RWPE1 (cell line): ENCODE measurements at regions not wholly inside any gene's neighbourhood (a gene's known extent, or its start where the extent isn't known, plus 50 kb on each side); places are given as distances from the start of the nearest gene placed in this dataset.

ENCODE experiments used
- CTCF ChIA-PET: fragments of 350-600 bp; sonication (Branson Sonifier 250); formaldehyde crosslinking; extraction: SDS; loops from one replicate; lab custom pipeline; 2021; lab: Yijun Ruan, JAX
- POLR2A ChIA-PET: fragments of 400-600 bp; formaldehyde crosslinking; extraction: SDS; loops from one replicate; lab custom pipeline; 2020; ENCODE audit warnings: antibody characterized with exemption; ENCODE audit not compliant: low non-redundant PET; lab: Yijun Ruan, JAX
- DNase-seq: peaks from one replicate; pipeline ENCODE4 v3.0.0; 2012; ENCODE audit warnings: low spot score
- H3K27ac ChIP-seq: fragments of 450-650 bp; 2 replicates; pipeline ENCODE4 v1.5.1; 2017
- CTCF ChIP-seq: fragments of 450-650 bp; conservative IDR thresholded peaks from 2 replicates; pipeline ENCODE4 v1.5.1; 2017; ENCODE audit warnings: low read depth, mild to moderate bottlenecking

- DNase-seq, result no peak
- ChIA-PET POLR2A (no interaction called here), CTCF (interaction anchor here (0.6 kb wide), 1 partner anchor 982 kb away, joined by 3 read pairs; no protein-coding TSS in a partner anchor)
- no peak overlapping the region for H3K27ac ChIP-seq
- TF ChIP-seq CTCF, result no peak
These were observed 85.9 kb upstream of the MOCS1 start for GRCh38 chr6:40020166-40020565.

- CTCF ChIA-PET, result no interaction called here
- no peak for TF ChIP-seq CTCF
- DNase-seq, result no peak
- H3K27ac ChIP-seq, result no peak overlapping the region
- POLR2A ChIA-PET, result no interaction called here
These were observed 81.3 kb upstream of the MOCS1 start for GRCh38 chr6:40015530-40015929.

GRCh38 chr6:40011844-40012243 lies 77.6 kb upstream of the MOCS1 start:
- DNase-seq, result no peak
- no peak for TF ChIP-seq CTCF
- no peak overlapping the region for H3K27ac ChIP-seq
- POLR2A ChIA-PET, result no interaction called here
- CTCF ChIA-PET, result interaction anchor here (0.9 kb wide), 1 partner anchor 317 kb away, joined by 3 read pairs; no protein-coding TSS in a partner anchor

- ChIA-PET CTCF (no interaction called here), POLR2A (no interaction called here)
- TF ChIP-seq CTCF, result no peak
- no peak for DNase-seq
- H3K27ac ChIP-seq, result no peak overlapping the region
These were observed 66.8 kb upstream of the MOCS1 start for GRCh38 chr6:40000964-40001515.

GRCh38 chr6:39999006-39999867 lies 65.0 kb upstream of the MOCS1 start:
- no peak for DNase-seq
- ChIA-PET CTCF (interaction anchor here (0.5 to 0.6 kb wide), 2 partner anchors 23 to 848 kb away, joined by 3 read pairs; no protein-coding TSS in a partner anchor), POLR2A (no interaction called here)

More at GRCh38 chr6:39999006-39999867, 65.0 kb upstream of the MOCS1 start:
- TF ChIP-seq CTCF, result no peak
- H3K27ac ChIP-seq, result no peak overlapping the region
